SKM-1 (cell line): ENCODE measurements at regions not wholly inside any gene's neighbourhood (a gene's known extent, or its start where the extent isn't known, plus 50 kb on each side); places are given as distances from the start of the nearest gene placed in this dataset.
"Not testable (repeated sequence)": the region's sequence is repeated elsewhere in the genome, so short reads cannot be mapped to it uniquely, and the experiment has no call there.

ENCODE experiments used
- DNase-seq: peaks from one replicate; lab custom pipeline; 2025; ENCODE audit not compliant: unreplicated experiment; lab: John Stamatoyannopoulos, UW

DNA sequence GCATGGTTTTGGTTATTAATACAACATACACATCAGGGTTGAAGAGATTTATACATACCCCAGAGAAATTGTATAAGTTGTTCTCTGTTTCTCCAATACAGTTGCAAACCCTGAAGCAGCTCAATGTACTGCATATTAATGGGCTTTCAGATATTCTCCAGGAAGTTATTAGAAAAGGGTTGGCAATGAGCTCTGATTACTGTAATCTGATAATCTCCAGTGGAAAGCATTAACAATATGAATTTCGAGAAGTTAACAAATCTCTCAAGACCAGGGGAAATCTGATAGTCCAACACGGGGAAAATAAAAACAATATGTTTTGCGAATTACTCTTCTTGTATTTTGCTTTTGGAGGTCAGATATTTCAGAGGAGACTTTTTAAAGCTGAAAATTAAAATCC is 950.1 kb downstream of the TBL1XR1 start:
- DNase-seq = no peak

DNA sequence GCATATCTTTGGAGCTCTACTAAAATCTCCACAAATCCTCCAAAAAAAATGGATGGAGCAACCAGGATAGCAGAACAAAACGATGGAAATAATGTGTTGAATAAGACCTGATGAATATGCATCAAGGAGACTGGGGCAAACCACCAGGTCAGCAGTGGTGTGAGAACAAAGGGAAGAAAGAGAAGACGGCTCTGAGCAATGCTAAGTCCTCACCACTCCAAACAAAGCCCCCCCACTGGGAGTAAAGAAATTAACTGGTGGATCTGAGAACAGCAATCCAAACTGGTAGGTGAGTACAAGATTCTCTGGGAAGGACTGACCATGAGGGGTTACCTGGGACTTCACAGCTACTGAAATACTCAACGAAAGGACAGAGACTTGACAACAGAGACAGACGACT is 977.3 kb downstream of the TBL1XR1 start:
- DNase-seq = no peak

DNA sequence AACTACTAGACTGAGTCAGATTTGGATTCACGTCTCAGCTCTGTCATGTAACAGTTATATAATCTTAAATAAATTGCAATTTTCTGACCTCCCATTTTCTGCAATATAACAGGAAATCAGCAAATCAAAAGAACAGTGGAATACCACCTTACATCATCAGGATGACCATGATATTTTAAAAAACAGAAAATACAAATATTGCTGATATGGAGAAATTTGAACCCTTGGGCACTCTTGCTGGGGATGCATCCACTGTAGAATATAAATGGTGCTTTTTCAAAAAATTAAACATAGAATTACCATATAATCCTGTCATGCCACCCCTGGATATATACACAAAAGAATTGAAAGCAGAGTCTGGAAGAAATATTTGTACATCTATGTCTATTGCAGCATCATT is 982.5 kb downstream of the TBL1XR1 start:
- DNase-seq = no peak

DNA sequence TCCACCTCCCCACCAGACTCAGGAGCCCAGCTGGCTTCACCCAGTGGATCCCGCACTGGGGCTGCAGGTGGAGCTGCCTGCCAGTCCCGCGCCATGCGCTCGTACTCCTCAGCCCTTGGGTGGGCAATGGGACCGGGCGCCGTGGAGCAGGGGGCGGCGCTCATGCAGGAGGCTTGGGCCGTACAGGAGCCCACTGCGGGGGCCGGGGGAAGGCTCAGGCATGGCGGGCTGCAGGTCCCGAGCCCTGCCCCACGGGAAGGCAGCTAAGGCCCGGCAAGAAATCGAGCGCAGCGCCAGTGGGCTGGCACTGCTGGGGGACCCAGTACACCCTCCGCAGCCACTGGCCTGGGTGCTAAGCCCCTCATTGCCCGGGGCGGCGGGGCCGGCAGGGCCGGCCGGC is 984.0 kb downstream of the TBL1XR1 start:
- DNase-seq = not testable (repeated sequence)

DNA sequence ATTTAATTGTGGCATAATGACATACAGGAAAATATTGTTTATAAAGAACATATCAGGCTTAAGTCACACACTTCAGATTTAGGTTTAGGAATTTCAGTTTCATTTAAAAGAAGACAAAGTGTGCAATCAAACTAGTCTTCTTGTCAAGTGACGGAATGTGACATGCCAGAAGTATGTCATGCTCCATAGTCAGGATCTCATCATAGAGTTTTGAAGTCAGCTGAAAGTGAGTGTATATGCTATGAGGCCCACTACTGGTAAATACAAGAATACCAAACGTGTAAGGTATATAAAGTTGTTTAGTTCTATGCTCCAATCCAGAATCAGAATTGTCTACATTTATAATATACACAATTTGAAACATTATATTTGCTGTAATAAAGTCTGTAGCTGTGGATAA is 988.4 kb downstream of the TBL1XR1 start:
- DNase-seq = no peak

DNA sequence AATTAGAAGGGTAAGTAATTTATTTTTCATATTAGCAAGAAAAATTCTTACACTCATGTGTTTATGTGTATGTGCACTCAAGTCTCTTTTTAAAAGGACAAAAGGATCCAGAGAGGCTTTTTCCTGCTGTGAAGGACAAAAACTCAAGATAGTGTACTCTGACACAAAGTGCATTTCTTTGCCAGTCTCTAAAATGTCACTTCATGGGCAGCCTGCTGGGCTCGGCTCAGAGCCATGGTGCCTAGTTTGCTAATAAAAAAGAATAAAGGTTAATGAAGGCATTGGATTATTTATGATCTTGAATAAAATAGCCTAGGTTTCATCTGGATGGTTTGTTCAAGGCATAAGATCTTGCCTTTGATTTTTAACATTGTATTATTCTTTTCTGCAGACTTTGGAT is 989.0 kb downstream of the TBL1XR1 start:
- DNase-seq = no peak

DNA sequence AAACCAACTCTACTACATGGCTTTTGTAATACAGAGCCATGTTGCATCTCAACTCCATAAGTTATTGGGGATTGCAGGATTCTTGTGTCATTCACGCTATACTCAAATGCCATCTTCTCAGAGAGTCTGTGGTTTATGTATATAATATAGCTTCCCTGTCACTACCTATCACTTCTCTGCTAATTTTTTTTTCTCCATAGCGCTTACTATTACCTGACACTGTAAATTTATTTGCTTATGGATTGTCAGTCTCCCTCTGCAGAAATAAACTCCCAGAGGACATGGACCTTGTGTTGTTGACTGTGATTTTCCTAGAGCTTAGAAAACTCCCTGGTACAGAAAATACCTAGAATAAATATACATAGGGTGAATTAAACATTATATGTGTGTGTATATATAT is 990.5 kb downstream of the TBL1XR1 start:
- no peak for DNase-seq

DNA sequence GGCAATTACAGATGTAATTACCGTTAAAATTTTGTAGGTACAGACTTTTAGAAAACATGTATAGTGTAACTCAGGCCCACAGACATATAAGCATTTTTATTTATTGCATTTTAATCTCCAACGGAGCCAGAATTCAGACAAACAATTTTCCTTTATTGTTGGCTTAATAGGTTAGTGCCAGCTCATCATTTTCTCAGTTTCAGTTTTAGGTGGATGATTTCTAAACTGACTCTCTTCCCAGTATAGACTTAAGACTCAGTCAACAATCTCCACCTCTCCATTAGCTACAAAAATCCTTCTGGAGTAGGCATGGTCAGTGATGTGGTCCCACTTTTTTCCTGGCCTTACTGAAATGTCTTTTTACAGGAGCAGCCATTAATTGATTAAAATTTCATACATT is 994.6 kb downstream of the TBL1XR1 start:
- no peak for DNase-seq

DNA sequence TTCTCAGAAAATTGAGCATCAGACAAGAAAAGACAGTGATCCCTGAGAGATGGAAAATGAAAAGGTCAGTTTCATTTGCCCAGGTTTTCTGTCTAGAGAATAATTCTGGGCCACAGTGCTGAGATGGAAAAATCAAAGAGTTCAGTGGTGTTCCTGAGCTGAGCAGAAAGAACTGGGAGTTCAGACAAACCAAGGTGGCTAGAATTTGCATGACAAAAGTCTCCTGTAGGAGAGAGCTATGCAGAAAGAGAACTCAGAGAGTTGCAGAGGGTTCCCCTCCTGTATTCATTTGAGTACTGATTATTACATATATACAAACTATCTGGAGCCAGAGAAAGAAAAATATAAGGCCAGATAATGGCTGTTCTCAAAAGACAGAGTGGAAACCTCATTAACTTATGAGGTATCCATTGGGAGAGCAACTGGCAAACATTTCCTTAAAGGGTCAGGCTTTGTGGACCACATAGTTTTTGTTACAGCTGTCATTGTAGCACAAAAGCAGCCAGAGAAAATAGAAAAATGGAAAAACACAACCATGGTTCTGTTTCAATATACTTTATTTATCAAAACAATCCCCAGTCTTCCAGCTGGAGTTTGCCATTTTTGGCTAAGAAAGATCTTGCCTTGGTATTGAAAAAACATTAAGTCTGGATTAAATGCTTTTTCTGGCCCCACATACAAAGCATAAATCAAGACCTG is 1004.1 kb downstream of the TBL1XR1 start:
- no peak for DNase-seq

DNA sequence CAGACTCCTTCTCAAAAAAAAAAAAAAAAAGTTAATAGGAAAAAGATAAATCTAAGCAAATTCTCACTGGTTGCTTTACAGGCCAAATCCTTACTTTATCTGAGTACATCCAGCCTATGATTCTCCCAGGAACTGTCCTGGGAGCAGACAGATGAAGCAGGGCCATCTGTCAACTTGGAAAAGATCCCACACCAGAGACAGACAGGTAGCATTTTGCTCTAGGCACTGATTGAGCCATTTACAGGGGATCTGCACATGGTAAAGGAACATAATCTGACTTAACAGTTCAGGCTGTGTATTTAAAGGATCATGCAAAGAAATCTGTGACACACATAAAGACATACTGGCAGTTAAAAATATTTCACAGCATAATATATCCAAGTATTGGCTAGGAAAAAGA is 1006.5 kb downstream of the TBL1XR1 start:
- DNase-seq = no peak

DNA sequence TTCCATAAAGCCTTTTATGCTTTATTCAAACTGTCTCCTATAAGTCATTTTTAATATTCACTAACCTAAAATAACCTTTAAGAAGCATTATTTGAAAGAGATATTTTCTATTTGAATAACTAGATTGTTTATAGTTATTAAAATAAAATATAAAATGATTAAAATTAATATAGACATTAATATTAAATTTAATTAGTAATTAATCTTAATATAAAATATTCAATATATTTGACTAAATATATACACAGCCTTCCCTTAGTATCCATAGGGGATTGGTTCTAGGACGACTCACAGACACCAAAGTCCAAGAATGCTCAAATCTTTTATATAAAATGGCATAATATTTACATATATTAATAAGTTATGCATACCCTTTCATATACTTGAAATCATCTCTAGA is 1014.1 kb downstream of the TBL1XR1 start:
- no peak for DNase-seq

DNA sequence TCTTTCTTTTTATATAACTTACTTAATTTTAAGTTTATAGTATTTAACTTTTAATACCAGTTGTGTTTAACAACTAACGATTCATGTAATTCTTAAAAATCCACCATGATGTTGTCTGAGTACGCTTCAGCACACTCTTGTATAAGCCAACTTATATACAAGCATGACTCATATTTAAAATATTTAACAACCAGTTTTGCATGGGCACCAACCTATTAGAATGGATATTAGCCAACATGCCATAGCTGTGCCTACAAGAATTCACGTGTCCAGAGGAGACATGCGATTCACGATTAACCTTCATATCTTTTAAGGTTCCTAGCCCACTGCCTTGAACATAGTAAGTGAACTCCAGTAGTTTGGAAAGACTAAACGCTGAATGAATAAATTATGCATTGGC is 1023.2 kb downstream of the TBL1XR1 start:
- DNase-seq = no peak

DNA sequence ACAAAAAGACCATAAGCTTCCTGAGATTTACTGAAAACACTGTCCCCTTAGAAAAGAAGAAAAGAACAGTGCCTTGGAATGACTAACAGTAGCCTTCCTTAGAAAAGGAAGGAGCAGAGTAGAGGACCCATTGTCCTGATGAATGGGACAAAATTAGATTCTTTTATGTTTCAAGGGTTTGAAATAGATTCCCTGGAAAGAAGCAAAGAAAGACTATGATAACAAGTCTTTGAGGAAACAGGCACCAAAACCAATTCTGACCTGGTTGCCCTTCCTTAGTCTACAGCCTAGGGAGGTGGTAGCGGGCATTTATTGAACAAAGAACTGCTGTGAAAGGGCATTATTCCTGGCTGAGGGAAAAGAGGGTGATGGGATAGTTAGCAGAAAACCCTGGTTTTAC is 1024.8 kb downstream of the TBL1XR1 start:
- no peak for DNase-seq

DNA sequence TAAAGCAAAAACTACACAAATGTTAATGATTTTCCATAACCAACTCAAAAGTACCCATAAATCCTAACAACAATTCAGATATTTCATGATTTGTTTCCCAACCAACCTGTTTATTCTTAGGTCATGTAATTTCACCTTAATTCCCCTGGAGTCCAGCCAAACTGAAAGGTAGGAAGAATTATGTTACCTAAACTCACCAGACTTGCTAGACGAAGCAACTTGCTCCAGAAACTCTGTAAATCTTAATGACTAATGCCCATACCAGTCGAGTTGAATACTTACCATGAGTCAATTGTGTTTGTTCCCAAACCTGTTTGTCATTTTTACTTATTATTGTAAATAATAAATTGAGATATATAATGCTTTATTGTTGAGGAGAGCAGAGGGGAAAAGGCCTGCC is 1030.0 kb downstream of the TBL1XR1 start:
- DNase-seq = no peak

DNA sequence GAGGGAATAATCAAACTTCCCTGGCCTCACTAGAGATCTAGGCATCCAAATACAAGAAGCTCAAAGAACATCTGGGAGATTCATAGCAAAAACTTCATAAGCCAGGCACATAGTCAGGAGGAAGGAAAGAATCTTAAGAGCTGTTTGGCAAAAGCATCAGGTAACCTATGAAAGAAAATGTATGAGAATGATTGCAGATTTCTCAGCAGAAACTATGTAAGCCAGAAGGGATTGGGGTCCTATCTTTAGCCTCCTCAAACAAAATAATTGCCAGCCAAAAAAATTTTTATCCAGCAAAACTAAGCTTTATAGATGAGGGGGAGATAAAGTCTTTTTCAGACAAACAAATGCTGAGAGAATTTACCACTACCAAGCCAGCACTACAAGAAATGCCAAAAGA is 1036.3 kb downstream of the TBL1XR1 start:
- no peak for DNase-seq

DNA sequence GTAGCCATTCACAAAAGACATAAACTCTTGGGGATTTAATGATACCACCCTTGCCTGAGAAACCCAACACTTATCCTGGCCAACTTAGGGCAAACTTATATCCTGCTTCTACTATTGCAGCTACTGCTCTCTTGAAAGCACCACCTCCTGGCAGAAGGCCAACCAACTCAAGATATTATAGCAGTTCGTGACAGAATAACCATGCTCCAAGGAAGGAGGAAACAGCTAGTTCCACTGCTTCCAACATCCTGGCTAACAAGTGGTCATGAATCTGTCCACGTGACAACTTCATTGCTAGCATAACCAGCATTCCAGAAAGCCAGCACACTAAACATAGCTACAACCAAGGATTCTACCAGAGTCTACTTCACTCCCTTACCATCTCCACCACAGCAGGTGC is 1037.5 kb downstream of the TBL1XR1 start:
- no peak for DNase-seq

DNA sequence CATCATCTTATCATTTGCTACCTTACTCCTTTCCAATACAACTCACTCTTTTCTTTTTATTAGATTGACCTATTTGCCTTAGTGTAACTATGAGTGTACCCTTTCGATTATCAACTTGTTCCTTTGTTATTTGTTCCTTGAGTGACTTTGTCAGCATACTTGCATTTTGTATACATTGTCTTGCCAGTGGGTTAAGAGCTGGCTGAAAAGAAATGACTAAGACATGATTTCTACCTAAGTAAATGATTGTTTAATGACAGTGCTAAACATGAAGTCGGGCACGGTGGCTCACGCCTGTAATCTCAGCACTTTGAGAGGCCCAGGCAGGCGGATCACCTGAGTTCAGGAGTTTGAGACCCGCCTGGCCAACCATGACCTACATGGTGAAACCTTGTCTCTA is 1042.3 kb downstream of the TBL1XR1 start:
- DNase-seq = no peak

DNA sequence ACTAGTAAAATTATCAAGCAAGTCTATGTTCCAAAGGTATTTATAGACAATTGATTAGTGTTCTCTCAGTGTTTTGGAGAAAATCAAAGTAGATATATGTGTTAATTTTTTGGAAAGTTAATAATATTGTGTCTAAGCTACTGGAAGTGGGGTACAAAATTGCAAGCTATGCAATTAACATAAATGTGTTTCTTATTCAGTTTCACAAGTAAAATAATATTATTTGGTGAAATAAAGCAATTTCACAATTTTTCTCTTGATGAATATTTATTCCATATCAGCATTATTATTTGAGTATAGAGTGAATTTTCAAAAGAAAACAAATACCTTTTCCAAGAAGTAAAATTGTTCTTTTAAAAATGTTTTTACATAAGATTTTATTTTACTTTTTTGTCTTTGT is 1047.7 kb downstream of the TBL1XR1 start:
- no peak for DNase-seq

DNA sequence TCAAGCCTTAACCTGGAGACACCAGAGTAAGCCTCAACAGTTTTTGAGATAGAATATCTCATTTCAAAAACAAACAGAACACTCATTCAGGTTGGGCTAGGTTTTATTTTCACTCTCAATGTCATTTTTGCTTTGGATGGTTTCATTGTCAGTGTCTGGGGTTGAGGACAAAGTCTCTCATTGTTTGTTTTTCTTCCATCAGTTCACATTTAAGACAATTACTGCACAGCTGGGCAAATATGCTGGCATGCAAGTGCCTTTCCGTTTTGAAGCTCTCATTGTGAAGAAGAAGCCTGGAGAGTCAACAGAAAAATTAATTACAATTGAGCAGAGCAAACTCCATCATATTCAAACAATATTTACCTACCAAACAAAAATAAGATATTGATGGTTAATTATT is 1050.0 kb downstream of the TBL1XR1 start:
- no peak for DNase-seq

DNA sequence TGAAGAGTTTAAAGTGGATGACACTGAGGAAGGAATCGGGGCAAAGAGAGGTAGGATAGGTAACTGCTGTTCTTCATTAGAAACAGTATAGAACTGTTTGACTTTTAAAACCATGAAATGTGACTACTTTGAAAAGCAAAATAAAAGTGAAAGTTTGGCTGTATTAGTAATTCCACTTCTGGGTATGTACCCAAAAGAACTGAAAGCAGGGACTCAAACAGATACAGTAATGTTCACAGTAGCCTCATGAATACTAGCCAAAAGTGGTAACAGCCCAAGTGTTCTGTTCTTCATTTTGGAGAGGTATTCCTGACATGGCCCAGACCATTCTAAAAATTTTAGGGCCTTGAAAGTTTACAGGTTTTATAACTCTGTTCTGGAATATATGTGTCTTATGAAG is 1055.4 kb downstream of the TBL1XR1 start:
- no peak for DNase-seq

DNA sequence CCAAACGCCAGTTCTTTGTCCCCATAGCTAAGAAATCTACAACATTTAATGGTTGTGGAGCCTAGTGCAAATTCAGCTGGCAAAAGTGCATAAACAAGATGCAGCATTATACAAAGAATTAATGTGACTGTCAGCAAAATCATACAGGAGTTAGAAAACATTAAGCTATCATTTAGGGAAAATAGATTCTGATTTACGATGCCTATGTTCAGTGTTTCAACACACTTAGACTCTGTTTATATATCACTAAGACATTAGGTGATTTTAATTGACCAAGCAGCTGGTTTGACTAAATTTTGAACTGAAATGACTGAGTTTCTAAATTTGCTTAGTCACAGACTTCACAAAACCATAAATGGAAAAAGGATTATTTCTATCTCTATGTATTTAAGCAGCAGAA is 1076.8 kb downstream of the TBL1XR1 start:
- DNase-seq = no peak

DNA sequence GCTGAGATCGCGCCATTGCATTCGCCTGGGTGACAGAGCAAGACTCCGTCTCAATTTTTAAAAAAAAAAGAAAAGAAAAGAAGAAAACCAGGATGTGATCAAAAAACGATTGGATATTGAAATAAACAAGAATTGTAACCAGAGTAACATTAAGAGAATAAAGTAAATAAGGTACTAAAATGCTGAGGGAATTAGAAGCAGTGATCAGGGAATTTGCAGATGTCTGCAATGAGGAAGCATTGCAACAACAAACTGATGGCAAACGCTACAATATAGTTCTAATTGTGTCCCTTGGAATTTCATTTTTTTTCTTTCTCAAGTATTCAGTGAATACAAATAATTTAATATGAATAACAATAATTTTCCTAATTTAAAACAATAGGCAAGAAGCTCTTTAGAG is 1077.5 kb downstream of the TBL1XR1 start:
- DNase-seq = no peak

DNA sequence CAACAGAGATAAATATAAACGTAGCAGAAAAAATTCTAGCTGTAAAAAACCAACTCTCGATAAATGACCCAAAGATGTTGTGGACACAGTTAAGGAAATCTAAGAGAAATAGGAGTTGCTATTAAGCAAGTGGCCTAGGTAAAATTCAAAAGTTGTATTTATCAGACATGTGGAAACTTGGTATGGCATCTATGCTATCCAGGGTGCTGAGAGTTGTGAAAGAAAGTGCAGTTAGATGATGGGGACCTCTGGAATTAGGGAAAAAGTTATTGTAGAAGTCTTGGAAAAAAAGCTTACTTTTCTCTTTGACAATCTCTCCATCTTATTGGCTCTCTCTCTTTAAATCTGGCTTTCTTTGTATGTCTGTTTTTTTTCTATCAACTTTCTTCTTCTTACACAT is 1090.9 kb downstream of the TBL1XR1 start:
- no peak for DNase-seq

DNA sequence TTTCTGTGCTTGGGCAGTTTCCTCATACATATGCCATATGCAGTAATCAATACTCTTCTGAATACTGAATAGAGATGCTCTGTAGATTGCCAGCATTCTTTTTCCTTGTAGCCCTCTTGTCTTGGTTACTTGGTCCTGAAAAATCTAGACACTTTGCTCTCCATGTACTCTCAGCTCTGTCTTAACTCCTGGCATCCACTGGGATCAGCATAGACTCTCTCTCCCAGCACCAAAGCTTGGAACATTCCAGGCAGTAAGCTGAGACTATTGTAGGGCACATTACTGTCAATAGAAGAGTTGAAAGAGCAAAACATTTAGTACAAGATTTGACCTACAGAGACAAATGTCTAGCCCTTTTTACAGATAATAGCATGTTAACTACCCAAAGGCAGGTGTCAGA is 1100.3 kb downstream of the TBL1XR1 start:
- DNase-seq = no peak
